OCI-LY3 (cell line): ENCODE measurements at regions not wholly inside any gene's neighbourhood (a gene's known extent, or its start where the extent isn't known, plus 50 kb on each side); places are given as distances from the start of the nearest gene placed in this dataset.
"Not testable (repeated sequence)": the region's sequence is repeated elsewhere in the genome, so short reads cannot be mapped to it uniquely, and the experiment has no call there.

ENCODE experiments used
- H2AFZ ChIP-seq: fragments of 200-600, 300-600 bp; shearing (Covaris generic); 2 replicates; pipeline ENCODE4 v1.6.0; 2014; ENCODE audit warnings: antibody characterized with exemption, low read depth, low read length
- H3K27ac ChIP-seq: fragments of 200-600, 300-600 bp; sonication (generic); 2 replicates; pipeline ENCODE4 v1.5.1; 2014; ENCODE audit warnings: mild to moderate bottlenecking, low read length, moderate library complexity, mixed read lengths
- H3K27me3 ChIP-seq: fragments of 200-600, 300-600 bp; sonication (generic); 2 replicates; pipeline ENCODE4 v1.6.1; 2014; ENCODE audit warnings: low read depth, low read length, mixed read lengths
- H3K36me3 ChIP-seq: fragments of 200-600, 300-600 bp; sonication (generic); replicated peaks from 2 replicates; pipeline ENCODE3; 2014; ENCODE audit warnings: low read depth, low read length, mixed read lengths
- H3K4me1 ChIP-seq: fragments of 300-600, 200-600 bp; sonication (generic); 2 replicates; pipeline ENCODE4 v1.6.1; 2014; ENCODE audit warnings: low read length, mixed read lengths
- H3K4me2 ChIP-seq: fragments of 200-600, 300-600 bp; sonication (generic); 2 replicates; pipeline ENCODE4 v1.6.1; 2014; ENCODE audit warnings: low read length, mixed read lengths
- H3K4me3 ChIP-seq: fragments of 300-600, 200-600 bp; sonication (generic); 2 replicates; pipeline ENCODE4 v1.5.1; 2014; ENCODE audit warnings: antibody characterized with exemption, mild to moderate bottlenecking, low read length, moderate library complexity
- H3K79me2 ChIP-seq: fragments of 300-600, 200-600 bp; shearing (Covaris generic); 2 replicates; pipeline ENCODE4 v1.6.1; 2014; ENCODE audit warnings: mild to moderate bottlenecking, low read length, mixed read lengths
- H3K9ac ChIP-seq: fragments of 300-600, 200-600 bp; shearing (Covaris generic); 2 replicates; pipeline ENCODE4 v1.6.0; 2014; ENCODE audit warnings: mild to moderate bottlenecking, low read length, moderate library complexity
- H3K9me3 ChIP-seq: fragments of 200-600, 300-600 bp; shearing (Covaris generic); 2 replicates; pipeline ENCODE4 v1.6.1; 2014; ENCODE audit warnings: low read length, mixed read lengths; ENCODE audit not compliant: insufficient read depth
- H4K20me1 ChIP-seq: fragments of 200-600, 300-600 bp; sonication (generic); 2 replicates; pipeline ENCODE4 v1.6.1; 2016; ENCODE audit warnings: low read length, mixed read lengths; ENCODE audit not compliant: insufficient read depth
- CTCF ChIP-seq: fragments of 200-600, 300-600 bp; sonication (generic); IDR thresholded peaks from 2 replicates; pipeline ENCODE4 v1.5.1; 2014; ENCODE audit warnings: antibody characterized with exemption, low read length, low read depth
- EZH2phosphoT487 ChIP-seq: fragments of 200-600 bp; shearing (Covaris generic); IDR thresholded peaks from 2 replicates; pipeline ENCODE4 v1.6.1; 2018; ENCODE audit warnings: antibody characterized with exemption, mixed run types, low read depth

- Histone ChIP-seq H3K4me3 (no peak overlapping the region), H3K4me1 (no peaks in the 10 kb centered on the region), H3K27ac (no peak overlapping the region), H3K9ac (no peak overlapping the region), H3K27me3 (no peaks in the 10 kb centered on the region), H3K9me3 (no peaks in the 10 kb centered on the region), H3K4me2 (no peak overlapping the region), H2AFZ (no peak overlapping the region), H3K36me3 (no peaks in the 10 kb centered on the region), H4K20me1 (no peaks in the 10 kb centered on the region), H3K79me2 (no peaks in the 10 kb centered on the region)
- no peak for TF ChIP-seq CTCF
- TF ChIP-seq EZH2phosphoT487 = no peak
Measured at GRCh38 chr3:177862962-177863491, 665.7 kb upstream of the TBL1XR1 start.

- H3K27me3 ChIP-seq, H3K9ac ChIP-seq, H3K9me3 ChIP-seq, H4K20me1 ChIP-seq, H3K36me3 ChIP-seq, H3K27ac ChIP-seq, H2AFZ ChIP-seq, H3K4me2 ChIP-seq, H3K4me1 ChIP-seq, H3K4me3 ChIP-seq, H3K79me2 ChIP-seq: not testable (repeated sequence)
Measured at GRCh38 chr3:177871267-177871666, 665.0 kb upstream of the KCNMB2 start.

GRCh38 chr3:177878192-177878591 is 658.0 kb upstream of the KCNMB2 start:
- Histone ChIP-seq H3K9ac (no peak overlapping the region), H3K4me2 (no peak overlapping the region), H3K4me3 (no peak overlapping the region), H3K9me3 (no peaks in the 10 kb centered on the region), H4K20me1 (no peaks in the 10 kb centered on the region), H3K27ac (no peak overlapping the region), H2AFZ (no peak overlapping the region), H3K27me3 (no peaks in the 10 kb centered on the region), H3K36me3 (no peaks in the 10 kb centered on the region), H3K4me1 (peaks cover 14% of the 10 kb centered on the region), H3K79me2 (no peaks in the 10 kb centered on the region)
- TF ChIP-seq CTCF = no peak

- Histone ChIP-seq H3K4me1 (peaks cover 22% of the 10 kb centered on the region), H3K9me3 (no peaks in the 10 kb centered on the region), H3K79me2 (no peaks in the 10 kb centered on the region), H3K4me2 (no peak overlapping the region), H3K9ac (no peak overlapping the region), H3K27ac (no peak overlapping the region), H3K36me3 (no peaks in the 10 kb centered on the region), H3K4me3 (no peak overlapping the region), H4K20me1 (no peaks in the 10 kb centered on the region), H2AFZ (no peak overlapping the region), H3K27me3 (no peaks in the 10 kb centered on the region)
- TF ChIP-seq CTCF (no peak), EZH2phosphoT487 (no peak)
Measured at GRCh38 chr3:177878957-177879356, 657.3 kb upstream of the KCNMB2 start.

GRCh38 chr3:177881351-177881750 is 654.9 kb upstream of the KCNMB2 start:
- no peak overlapping the region for H3K27ac ChIP-seq
- TF ChIP-seq EZH2phosphoT487 (no peak), CTCF (no peak)
- H3K36me3 ChIP-seq = no peaks in the 10 kb centered on the region
- no peaks in the 10 kb centered on the region for H3K79me2 ChIP-seq
- no peak overlapping the region for H3K9ac ChIP-seq
- no peaks in the 10 kb centered on the region for H3K9me3 ChIP-seq
- H3K4me1 ChIP-seq = peaks cover 30% of the 10 kb centered on the region
- no peak overlapping the region for H3K4me3 ChIP-seq
- no peak overlapping the region for H2AFZ ChIP-seq
- H3K27me3 ChIP-seq = no peaks in the 10 kb centered on the region; the same call in 1 of the 2 replicates
- no peak overlapping the region for H3K4me2 ChIP-seq
- H4K20me1 ChIP-seq = no peaks in the 10 kb centered on the region
